HepG2 (cell line): ENCODE measurements at regions not wholly inside any gene's neighbourhood (a gene's known extent, or its start where the extent isn't known, plus 50 kb on each side); places are given as distances from the start of the nearest gene placed in this dataset.

Experiments
- ATAC-seq: fragments of 200-7000 bp; cut with Tn5 transposase; 3 replicates; pipeline ENCODE4 v1.9.1; 2020; ENCODE audit warnings: mild to moderate bottlenecking, moderate library complexity
- BruUV-seq: library from RNA; stranded (reverse); fragments of 400-500 nt; replicated peaks from 2 replicates; lab custom pipeline; 2021; lab: Mats Ljungman, UMichigan
- CTCF ChIA-PET: fragments of 300-600 bp; formaldehyde crosslinking; extraction: SDS; loops from one replicate; lab custom pipeline; 2021; ENCODE audit warnings: low total read pairs, inconsistent platforms, low intra/inter-chr PET ratio; lab: Yijun Ruan, JAX
- POLR2A ChIA-PET: fragments of 350-600 bp; sonication (Branson Sonifier 250); formaldehyde crosslinking; loops from one replicate; lab custom pipeline; 2020; ENCODE audit warnings: antibody characterized with exemption, inconsistent platforms; lab: Yijun Ruan, JAX
- DNase-seq: peaks from one replicate; pipeline ENCODE4 v3.0.0-alpha.2; 2015; ENCODE audit warnings: low spot score
- FAIRE-seq: peaks from 3 replicates; lab custom pipeline; 2011; peaks lifted over from hg19 to GRCh38; lab: Jason Lieb, UNC
- H2AFZ ChIP-seq: one replicate; pipeline ENCODE4 v1.6.1; 2011; ENCODE audit warnings: low read length, inconsistent platforms
- H3K27ac ChIP-seq: fragments of 300-600 bp; 3 replicates; pipeline ENCODE4 v1.8.0; 2011; ENCODE audit warnings: mixed run types, mild to moderate bottlenecking, mixed read lengths, low read length, inconsistent platforms; ENCODE audit not compliant: insufficient read depth; ENCODE audit errors: extremely low read length
- H3K27me3 ChIP-seq, 2 experiments: fragments of 200-600 bp in 1 of 2; 2 replicates in 1 of 2; 3 replicates in 1 of 2; pipeline versions ENCODE4 v1.6.0 to v1.8.0; 2011; ENCODE audit warnings: low read length in 2 of 2, mild to moderate bottlenecking in 2 of 2, moderate library complexity in 2 of 2, inconsistent platforms in 1 of 2; ENCODE audit not compliant: insufficient read depth in 2 of 2, control insufficient read depth in 1 of 2
- H3K36me3 ChIP-seq, 2 experiments: fragments of 200-600 bp in 1 of 2; replicated peaks in 1 of 2; 2 replicates in 1 of 2; 3 replicates in 1 of 2; pipeline versions ENCODE4 v1.5.1 to v1.8.0; 2011; ENCODE audit warnings: low read length in 2 of 2, inconsistent platforms in 1 of 2; ENCODE audit not compliant: insufficient read depth in 2 of 2, control insufficient read depth in 1 of 2
- H3K4me1 ChIP-seq: 2 replicates; pipeline ENCODE4 v1.5.1; 2012; ENCODE audit warnings: low read length, inconsistent platforms; ENCODE audit not compliant: insufficient read depth
- H3K4me2 ChIP-seq: 2 replicates; pipeline ENCODE4 v1.6.0; 2011; ENCODE audit warnings: low read depth, low read length, inconsistent platforms
- H3K4me3 ChIP-seq, 3 experiments: fragments of 200-600 bp in 1 of 3; sonication (generic), shearing (Covaris generic) in 1 of 3; replicated peaks in 1 of 3; 2 replicates each; pipeline ENCODE4 v1.5.1; 2011 to 2016; ENCODE audit warnings: low read length in 3 of 3, inconsistent platforms in 2 of 3, low read depth in 2 of 3, mild to moderate bottlenecking in 2 of 3, control low read depth in 1 of 3, mixed read lengths in 1 of 3; ENCODE audit not compliant: insufficient read depth in 1 of 3
- H3K79me2 ChIP-seq: one replicate; pipeline ENCODE4 v1.6.1; 2011; ENCODE audit warnings: low read length, inconsistent platforms; ENCODE audit not compliant: insufficient read depth
- H3K9ac ChIP-seq: 2 replicates; pipeline ENCODE4 v1.6.0; 2011; ENCODE audit warnings: mild to moderate bottlenecking, low read depth, low read length, inconsistent platforms; ENCODE audit not compliant: insufficient read depth
- H3K9me3 ChIP-seq: 2 replicates; pipeline ENCODE4 v1.5.1; 2012; ENCODE audit warnings: mild to moderate bottlenecking, low read length
- H4K20me1 ChIP-seq: 2 replicates; pipeline ENCODE4 v1.6.0; 2011; ENCODE audit warnings: inconsistent platforms, mild to moderate bottlenecking, low read length, moderate library complexity; ENCODE audit not compliant: insufficient read depth
- CBX2 ChIP-seq, 2 experiments: fragments of 200-600 bp in 1 of 2; sonication (generic); formaldehyde crosslinking in 1 of 2; IDR thresholded peaks; 2 replicates each; pipeline versions ENCODE4 v1.7.0 to v1.8.1; 2018 to 2022; ENCODE audit warnings: low read depth in 2 of 2, low read length in 1 of 2, mild to moderate bottlenecking in 1 of 2, missing genetic modification reagents in 1 of 2
- CREB1 ChIP-seq, 2 experiments: fragments of 450-650 bp in 1 of 2; IDR thresholded peaks; 2 replicates each; pipeline ENCODE4 v1.6.1; 2016 to 2017; ENCODE audit warnings: control low read depth in 1 of 2, mild to moderate bottlenecking in 1 of 2, missing compliant biosample characterization in 1 of 2, missing genetic modification characterization in 1 of 2
- EP300 ChIP-seq, 3 experiments: sonication (generic) in 1 of 3; formaldehyde crosslinking in 1 of 3; IDR thresholded peaks; 2 replicates each; pipeline versions ENCODE4 v1.5.1 to v1.6.1; 2011 to 2020; ENCODE audit warnings: low read depth in 2 of 3, low read length in 2 of 3, borderline replicate concordance in 1 of 3, improper control_type of control experiment in 1 of 3, mild to moderate bottlenecking in 1 of 3, missing genetic modification reagents in 1 of 3, moderate library complexity in 1 of 3
- NCOA2 ChIP-seq: sonication (generic); formaldehyde crosslinking; IDR thresholded peaks from 2 replicates; pipeline ENCODE4 v1.8.0; 2022; ENCODE audit warnings: inconsistent platforms
- POGZ ChIP-seq: sonication (generic); formaldehyde crosslinking; IDR thresholded peaks from 2 replicates; pipeline ENCODE4 v1.4.0; 2020; ENCODE audit warnings: mild to moderate bottlenecking, missing genetic modification reagents
- SIX4 ChIP-seq: sonication (generic); formaldehyde crosslinking; IDR thresholded peaks from 2 replicates; pipeline ENCODE4 v1.4.0; 2020; ENCODE audit warnings: missing genetic modification reagents
- TEAD3 ChIP-seq: optimal IDR thresholded peaks from 2 replicates; pipeline ENCODE3; 2016; ENCODE audit warnings: borderline replicate concordance
- ZFP36 ChIP-seq: fragments of 150-350 bp; IDR thresholded peaks from 2 replicates; pipeline ENCODE4 v1.6.1; 2018; ENCODE audit warnings: borderline replicate concordance, low read length, low read depth; ENCODE audit not compliant: partially characterized antibody
- ZNF205 ChIP-seq: IDR thresholded peaks from 2 replicates; pipeline ENCODE4 v1.6.1; 2018; ENCODE audit warnings: missing biosample characterization, missing genetic modification reagents
- ZNF564 ChIP-seq: sonication (generic); formaldehyde crosslinking; IDR thresholded peaks from 2 replicates; pipeline ENCODE4 v1.8.1; 2023; ENCODE audit warnings: mild to moderate bottlenecking, missing genetic modification reagents
- WGBS: methylation state at CpG from one replicate; pipeline ENCODE4 v1.1.6; 2017; ENCODE audit warnings: low lambda C conversion rate; 5-methylcytosine and 5-hydroxymethylcytosine counted together
- in situ Hi-C: cut with HindIII; loops from 2 replicates; pipeline ENCODE4 v1.10.0; 2017; ENCODE audit warnings: low pct_unique_long_range_greater_than_20kb; ENCODE audit not compliant: extremely low pct_ligation_motif_present
- intact Hi-C: fragments of 100-400 bp; cut with micrococcal nuclease; formaldehyde crosslinking; loops from one replicate; pipeline ENCODE4 v1.10.0; 2022; ENCODE audit not compliant: unreplicated experiment
- TF ChIP-seq, protein P1 (sequence below): sonication (generic); formaldehyde crosslinking; conservative IDR thresholded peaks from 2 replicates; pipeline ENCODE4 v1.4.0; 2020; ENCODE audit warnings: mild to moderate bottlenecking, missing genetic modification reagents, moderate library complexity
- TF ChIP-seq, protein P2 (sequence below): sonication (generic); formaldehyde crosslinking; IDR thresholded peaks from 2 replicates; pipeline ENCODE4 v1.5.0; 2020; ENCODE audit warnings: missing genetic modification reagents
- TF ChIP-seq, protein P3 (sequence below): sonication (generic); formaldehyde crosslinking; IDR thresholded peaks from 2 replicates; pipeline ENCODE4 v1.5.1; 2020; ENCODE audit warnings: missing genetic modification reagents, mild to moderate bottlenecking, borderline replicate concordance
- TF ChIP-seq, protein P4 (sequence below): sonication (generic); formaldehyde crosslinking; IDR thresholded peaks from 2 replicates; pipeline ENCODE4 v1.4.0; 2020; ENCODE audit warnings: mild to moderate bottlenecking, missing genetic modification reagents

DNA sequence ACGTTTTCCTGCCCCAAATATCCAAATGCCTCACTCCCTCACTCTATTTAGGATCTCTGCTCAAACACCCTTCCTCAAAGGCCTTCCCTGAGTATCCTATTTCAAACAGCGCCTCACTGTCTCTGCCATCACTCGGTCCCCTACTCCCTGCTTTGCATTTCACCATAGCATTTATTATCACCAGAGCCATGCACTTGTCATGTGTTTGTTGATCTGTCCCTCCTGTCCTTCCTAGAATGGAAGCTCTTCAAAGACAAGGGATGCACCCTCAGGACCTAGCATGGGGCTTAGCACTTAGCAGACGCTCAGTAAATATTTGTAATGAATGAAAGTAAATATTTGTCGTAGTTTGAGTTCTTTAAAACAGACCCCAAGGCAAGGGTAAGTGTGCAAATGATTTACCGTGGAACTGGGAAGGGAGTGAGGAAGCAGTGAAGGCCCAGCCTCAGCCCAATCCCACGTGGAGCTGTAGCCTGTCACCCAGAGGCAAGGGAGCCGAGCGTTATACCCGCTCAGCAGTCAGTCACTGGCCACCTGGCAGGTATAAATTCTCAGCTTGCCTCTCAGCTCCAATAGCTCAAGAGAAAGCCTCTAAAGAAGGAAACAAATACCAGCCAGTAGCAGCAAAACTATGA lies 97.7 kb upstream of the KIF2A start:
- intact Hi-C loops (no loop called here), in situ Hi-C loops (no loop called here)
- peak; percentile 58 for DNase-seq
- Histone ChIP-seq H3K36me3 (no peaks in the 10 kb centered on the region), H3K9me3 (no peaks in the 10 kb centered on the region), H3K4me2 (no peak overlapping the region), H3K9ac (no peak overlapping the region), H3K79me2 (no peaks in the 10 kb centered on the region), H3K4me1 (peaks cover 16% of the 10 kb centered on the region), H3K27me3 (no peaks in the 10 kb centered on the region), H2AFZ (no peak overlapping the region), H3K4me3 (no peak overlapping the region), H3K27ac (no peak overlapping the region), H4K20me1 (no peaks in the 10 kb centered on the region)
- POLR2A ChIA-PET, result no interaction called here
- under 1% methylated on average over 10 of the region's 10 CpGs for whole genome bisulfite sequencing
- peak; percentile 84 for ATAC-seq
- no peak for FAIRE-seq
- CTCF ChIA-PET, result no interaction called here
- BruUV-seq, result no TSS peak
- TF ChIP-seq CBX2 (IDR thresholded peaks at IDR 0.05; ENCODE audit: low read depth, low read length), result no peak
- no peak for TF ChIP-seq CBX2 (CRISPR knock-in tag; IDR thresholded peaks at IDR 0.05; ENCODE audit: low read depth)
- TF ChIP-seq EP300 (IDR thresholded peaks at IDR 0.05; ENCODE audit: low read depth in 2 of 2, low read length in 2 of 2), result peak in 1 of 2 experiments; percentile 57; a peak in 2 of 4 replicates
- no peak for TF ChIP-seq EP300 (CRISPR knock-in tag; IDR thresholded peaks at IDR 0.05; ENCODE audit: borderline replicate concordance)
- TF ChIP-seq, protein P1, sequence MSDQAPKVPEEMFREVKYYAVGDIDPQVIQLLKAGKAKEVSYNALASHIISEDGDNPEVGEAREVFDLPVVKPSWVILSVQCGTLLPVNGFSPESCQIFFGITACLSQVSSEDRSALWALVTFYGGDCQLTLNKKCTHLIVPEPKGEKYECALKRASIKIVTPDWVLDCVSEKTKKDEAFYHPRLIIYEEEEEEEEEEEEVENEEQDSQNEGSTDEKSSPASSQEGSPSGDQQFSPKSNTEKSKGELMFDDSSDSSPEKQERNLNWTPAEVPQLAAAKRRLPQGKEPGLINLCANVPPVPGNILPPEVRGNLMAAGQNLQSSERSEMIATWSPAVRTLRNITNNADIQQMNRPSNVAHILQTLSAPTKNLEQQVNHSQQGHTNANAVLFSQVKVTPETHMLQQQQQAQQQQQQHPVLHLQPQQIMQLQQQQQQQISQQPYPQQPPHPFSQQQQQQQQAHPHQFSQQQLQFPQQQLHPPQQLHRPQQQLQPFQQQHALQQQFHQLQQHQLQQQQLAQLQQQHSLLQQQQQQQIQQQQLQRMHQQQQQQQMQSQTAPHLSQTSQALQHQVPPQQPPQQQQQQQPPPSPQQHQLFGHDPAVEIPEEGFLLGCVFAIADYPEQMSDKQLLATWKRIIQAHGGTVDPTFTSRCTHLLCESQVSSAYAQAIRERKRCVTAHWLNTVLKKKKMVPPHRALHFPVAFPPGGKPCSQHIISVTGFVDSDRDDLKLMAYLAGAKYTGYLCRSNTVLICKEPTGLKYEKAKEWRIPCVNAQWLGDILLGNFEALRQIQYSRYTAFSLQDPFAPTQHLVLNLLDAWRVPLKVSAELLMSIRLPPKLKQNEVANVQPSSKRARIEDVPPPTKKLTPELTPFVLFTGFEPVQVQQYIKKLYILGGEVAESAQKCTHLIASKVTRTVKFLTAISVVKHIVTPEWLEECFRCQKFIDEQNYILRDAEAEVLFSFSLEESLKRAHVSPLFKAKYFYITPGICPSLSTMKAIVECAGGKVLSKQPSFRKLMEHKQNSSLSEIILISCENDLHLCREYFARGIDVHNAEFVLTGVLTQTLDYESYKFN (CRISPR knock-in tag), result peak; percentile 60
- TF ChIP-seq, protein P2, sequence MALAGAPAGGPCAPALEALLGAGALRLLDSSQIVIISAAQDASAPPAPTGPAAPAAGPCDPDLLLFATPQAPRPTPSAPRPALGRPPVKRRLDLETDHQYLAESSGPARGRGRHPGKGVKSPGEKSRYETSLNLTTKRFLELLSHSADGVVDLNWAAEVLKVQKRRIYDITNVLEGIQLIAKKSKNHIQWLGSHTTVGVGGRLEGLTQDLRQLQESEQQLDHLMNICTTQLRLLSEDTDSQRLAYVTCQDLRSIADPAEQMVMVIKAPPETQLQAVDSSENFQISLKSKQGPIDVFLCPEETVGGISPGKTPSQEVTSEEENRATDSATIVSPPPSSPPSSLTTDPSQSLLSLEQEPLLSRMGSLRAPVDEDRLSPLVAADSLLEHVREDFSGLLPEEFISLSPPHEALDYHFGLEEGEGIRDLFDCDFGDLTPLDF, result no peak
- TF ChIP-seq NCOA2, result peak; percentile 74
- TF ChIP-seq, protein P3, sequence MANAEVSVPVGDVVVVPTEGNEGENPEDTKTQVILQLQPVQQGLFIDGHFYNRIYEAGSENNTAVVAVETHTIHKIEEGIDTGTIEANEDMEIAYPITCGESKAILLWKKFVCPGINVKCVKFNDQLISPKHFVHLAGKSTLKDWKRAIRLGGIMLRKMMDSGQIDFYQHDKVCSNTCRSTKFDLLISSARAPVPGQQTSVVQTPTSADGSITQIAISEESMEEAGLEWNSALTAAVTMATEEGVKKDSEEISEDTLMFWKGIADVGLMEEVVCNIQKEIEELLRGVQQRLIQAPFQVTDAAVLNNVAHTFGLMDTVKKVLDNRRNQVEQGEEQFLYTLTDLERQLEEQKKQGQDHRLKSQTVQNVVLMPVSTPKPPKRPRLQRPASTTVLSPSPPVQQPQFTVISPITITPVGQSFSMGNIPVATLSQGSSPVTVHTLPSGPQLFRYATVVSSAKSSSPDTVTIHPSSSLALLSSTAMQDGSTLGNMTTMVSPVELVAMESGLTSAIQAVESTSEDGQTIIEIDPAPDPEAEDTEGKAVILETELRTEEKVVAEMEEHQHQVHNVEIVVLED, result no peak
- TF ChIP-seq, protein P4, sequence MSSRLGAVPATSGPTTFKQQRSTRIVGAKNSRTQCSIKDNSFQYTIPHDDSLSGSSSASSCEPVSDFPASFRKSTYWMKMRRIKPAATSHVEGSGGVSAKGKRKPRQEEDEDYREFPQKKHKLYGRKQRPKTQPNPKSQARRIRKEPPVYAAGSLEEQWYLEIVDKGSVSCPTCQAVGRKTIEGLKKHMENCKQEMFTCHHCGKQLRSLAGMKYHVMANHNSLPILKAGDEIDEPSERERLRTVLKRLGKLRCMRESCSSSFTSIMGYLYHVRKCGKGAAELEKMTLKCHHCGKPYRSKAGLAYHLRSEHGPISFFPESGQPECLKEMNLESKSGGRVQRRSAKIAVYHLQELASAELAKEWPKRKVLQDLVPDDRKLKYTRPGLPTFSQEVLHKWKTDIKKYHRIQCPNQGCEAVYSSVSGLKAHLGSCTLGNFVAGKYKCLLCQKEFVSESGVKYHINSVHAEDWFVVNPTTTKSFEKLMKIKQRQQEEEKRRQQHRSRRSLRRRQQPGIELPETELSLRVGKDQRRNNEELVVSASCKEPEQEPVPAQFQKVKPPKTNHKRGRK (CRISPR knock-in tag), result no peak
- TF ChIP-seq ZFP36, result no peak
- TF ChIP-seq POGZ (CRISPR knock-in tag), result 0 out of 2 replicates have a peak, but pooled peaks have one; percentile 14
- no peak for TF ChIP-seq CREB1 (IDR thresholded peaks at IDR 0.05)
- no peak for TF ChIP-seq CREB1 (CRISPR knock-in tag; IDR thresholded peaks at IDR 0.05)
- TF ChIP-seq TEAD3 (CRISPR knock-in tag), result peak; percentile 31
- 0 out of 2 replicates have a peak, but pooled peaks have one; percentile 45 for TF ChIP-seq ZNF564 (CRISPR knock-in tag)
- peak; percentile 54; the same call in 1 of the 2 replicates for TF ChIP-seq SIX4 (CRISPR knock-in tag)
- peak; percentile 100 for TF ChIP-seq ZNF205 (CRISPR knock-in tag)
